NCI-H2196 treated with DMSO at 0.1 percent for 48 hours (cell line): ENCODE measurements at regions not wholly inside any gene's neighbourhood (a gene's known extent, or its start where the extent isn't known, plus 50 kb on each side); places are given as distances from the start of the nearest gene placed in this dataset.
"Not testable (repeated sequence)": the region's sequence is repeated elsewhere in the genome, so short reads cannot be mapped to it uniquely, and the experiment has no call there.

Source experiments
- DNase-seq: peaks from one replicate; lab custom pipeline; 2025; ENCODE audit not compliant: unreplicated experiment; lab: John Stamatoyannopoulos, UW

GRCh38 chr17:70564006-70564620 lies 394.8 kb downstream of the KCNJ2 start:
- no peak for DNase-seq

GRCh38 chr17:70569128-70569527 lies 399.8 kb downstream of the KCNJ2 start:
- no peak for DNase-seq

DNA sequence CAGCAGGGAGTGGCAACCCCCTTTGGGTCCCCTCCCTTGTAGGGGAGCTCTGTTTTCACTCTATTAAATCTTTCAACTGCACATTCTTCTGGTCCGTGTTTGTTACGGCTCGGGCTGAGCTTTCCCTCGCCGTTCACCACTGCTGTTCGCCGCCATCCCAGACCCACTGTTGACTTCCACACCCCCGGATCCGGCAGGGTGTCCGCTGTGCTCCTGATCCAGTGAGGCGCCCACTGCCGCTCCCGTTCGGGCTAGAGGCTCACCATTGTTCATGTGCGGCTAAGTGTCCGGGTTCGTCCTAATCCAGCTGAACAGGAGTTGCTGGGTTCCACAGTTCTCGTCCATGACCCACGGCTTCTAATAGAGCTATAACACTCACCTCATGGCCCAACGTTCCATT lies 408.1 kb downstream of the KCNJ2 start:
- DNase-seq: no peak

- no peak for DNase-seq
These were observed 412.1 kb downstream of the KCNJ2 start for GRCh38 chr17:70581459-70581858.

GRCh38 chr17:70582777-70583176 lies 413.4 kb downstream of the KCNJ2 start:
- DNase-seq: no peak

DNA sequence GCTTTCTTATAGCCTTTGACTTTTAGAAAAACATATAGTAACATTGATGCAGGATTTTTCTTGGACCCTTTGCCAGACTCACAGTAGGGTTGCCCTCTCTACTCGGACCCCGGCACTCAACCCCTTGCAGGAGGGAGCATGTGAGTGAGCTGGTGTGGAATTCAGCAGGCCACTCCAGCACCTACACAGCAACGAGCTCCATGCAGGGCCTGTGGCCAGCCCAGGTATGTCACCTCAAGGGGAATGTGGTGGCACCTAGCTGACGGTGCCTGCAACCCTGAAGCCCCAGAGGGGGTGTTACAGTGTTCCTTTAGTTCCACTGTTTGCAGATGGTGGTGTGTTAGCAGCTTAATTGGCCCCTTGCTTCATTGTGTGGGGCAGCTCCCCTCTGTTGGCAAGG lies 414.9 kb downstream of the KCNJ2 start:
- no peak for DNase-seq

DNA sequence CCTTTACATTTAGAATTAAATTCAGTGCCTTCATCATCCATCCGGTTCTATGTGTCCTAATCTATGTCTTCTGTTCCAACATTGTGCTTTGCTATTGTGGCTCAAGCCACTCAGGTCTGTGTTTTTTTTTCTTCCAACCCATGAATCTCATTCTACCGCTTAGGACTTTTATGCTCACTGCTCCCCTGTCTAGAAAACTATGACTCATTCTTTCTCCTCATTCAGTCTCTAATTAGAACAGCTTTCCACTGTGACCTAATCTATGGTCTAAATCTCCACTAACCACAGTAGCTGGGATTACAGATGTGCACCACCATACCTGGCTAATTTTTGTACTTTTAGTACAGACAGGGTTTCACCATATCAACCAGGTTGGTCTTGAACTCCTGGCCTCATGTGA lies 418.7 kb downstream of the KCNJ2 start:
- DNase-seq: no peak

- DNase-seq: no peak
These were observed 428.4 kb downstream of the KCNJ2 start for GRCh38 chr17:70597774-70598173.

- no peak for DNase-seq
These were observed 429.9 kb downstream of the KCNJ2 start for GRCh38 chr17:70599198-70599597.

DNA sequence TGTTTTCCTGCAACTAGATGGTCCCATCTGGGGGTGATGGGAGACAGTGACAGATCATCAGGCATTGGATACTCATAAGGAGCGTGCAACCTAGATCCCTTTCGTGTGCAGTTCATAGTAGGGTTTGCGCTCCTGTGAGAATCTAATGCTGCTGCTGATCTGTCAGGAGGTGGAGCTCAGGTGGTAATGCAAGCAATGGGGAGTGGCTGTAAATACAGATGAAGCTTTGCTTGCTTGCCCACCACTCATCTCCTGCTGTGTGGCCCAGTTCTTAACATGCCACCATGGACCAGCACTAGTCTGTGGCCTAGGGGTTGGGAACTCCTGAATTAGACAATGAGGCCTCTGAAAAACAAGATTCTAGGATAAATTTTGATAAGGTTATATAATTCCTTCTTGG lies 430.6 kb downstream of the KCNJ2 start:
- DNase-seq: not testable (repeated sequence)

- no peak for DNase-seq
These were observed 433.9 kb downstream of the KCNJ2 start for GRCh38 chr17:70603226-70603625.

GRCh38 chr17:70604854-70605253 lies 435.5 kb downstream of the KCNJ2 start:
- DNase-seq: no peak

GRCh38 chr17:70606086-70606485 lies 436.8 kb downstream of the KCNJ2 start:
- no peak for DNase-seq

- DNase-seq: no peak
These were observed 438.9 kb downstream of the KCNJ2 start for GRCh38 chr17:70608193-70608592.

GRCh38 chr17:70608957-70609356 lies 439.6 kb downstream of the KCNJ2 start:
- DNase-seq: no peak

GRCh38 chr17:70609566-70609965 lies 440.2 kb downstream of the KCNJ2 start:
- no peak for DNase-seq

DNA sequence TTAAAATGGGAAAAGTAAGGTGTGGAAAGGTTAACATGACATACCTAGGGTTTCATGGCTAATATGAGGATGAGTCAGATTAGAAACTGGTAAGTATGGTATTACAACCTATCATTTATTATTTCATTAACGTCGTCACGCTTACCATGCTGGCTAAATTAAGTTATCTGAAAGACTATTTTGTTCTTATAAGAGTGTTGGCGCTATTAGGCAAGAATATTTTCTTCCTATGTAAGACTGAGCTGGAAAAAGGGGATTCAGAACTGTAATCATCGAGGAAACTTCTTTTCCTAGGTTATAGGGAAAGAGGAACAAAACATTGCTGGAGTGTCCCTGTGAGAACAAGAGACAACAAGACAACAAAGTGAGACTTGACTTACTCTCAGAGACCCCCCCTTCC lies 440.8 kb downstream of the KCNJ2 start:
- DNase-seq: no peak

- no peak for DNase-seq
These were observed 444.3 kb downstream of the KCNJ2 start for GRCh38 chr17:70613681-70614080.

- no peak for DNase-seq
These were observed 446.5 kb downstream of the KCNJ2 start for GRCh38 chr17:70615831-70616230.

GRCh38 chr17:70618641-70619040 lies 449.3 kb downstream of the KCNJ2 start:
- no peak for DNase-seq

DNA sequence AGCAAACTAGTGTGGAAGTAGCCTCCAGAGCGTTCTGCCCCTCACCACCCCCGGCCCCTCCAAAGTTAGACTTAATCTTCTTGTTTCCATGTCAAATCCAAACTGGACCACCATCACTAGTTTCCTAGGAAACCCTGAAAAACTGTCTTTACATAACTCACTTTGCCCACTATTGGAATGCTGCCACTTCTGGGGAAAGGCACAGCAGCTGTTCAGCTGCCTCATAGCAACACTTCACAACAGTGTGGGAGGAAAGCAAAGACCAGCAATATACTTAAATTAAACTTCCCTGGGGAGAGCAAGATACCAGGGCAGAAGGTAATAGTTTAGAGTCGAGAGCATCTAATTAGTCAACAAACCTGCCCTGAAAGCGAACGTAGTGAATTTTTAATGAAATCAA lies 452.2 kb downstream of the KCNJ2 start:
- no peak for DNase-seq

- DNase-seq: peak; percentile 9
These were observed 453.3 kb downstream of the KCNJ2 start for GRCh38 chr17:70622368-70623260.

- no peak for DNase-seq
These were observed 454.9 kb downstream of the KCNJ2 start for GRCh38 chr17:70624211-70624610.
